GM10847 (cell line): ENCODE measurements at regions not wholly inside any gene's neighbourhood (a gene's known extent, or its start where the extent isn't known, plus 50 kb on each side); places are given as distances from the start of the nearest gene placed in this dataset.

ENCODE experiments used
- POLR2A ChIP-seq: IDR thresholded peaks from 2 replicates; pipeline ENCODE4 v1.6.1; 2011; ENCODE audit not compliant: insufficient read length; ENCODE audit errors: extremely low read depth

DNA sequence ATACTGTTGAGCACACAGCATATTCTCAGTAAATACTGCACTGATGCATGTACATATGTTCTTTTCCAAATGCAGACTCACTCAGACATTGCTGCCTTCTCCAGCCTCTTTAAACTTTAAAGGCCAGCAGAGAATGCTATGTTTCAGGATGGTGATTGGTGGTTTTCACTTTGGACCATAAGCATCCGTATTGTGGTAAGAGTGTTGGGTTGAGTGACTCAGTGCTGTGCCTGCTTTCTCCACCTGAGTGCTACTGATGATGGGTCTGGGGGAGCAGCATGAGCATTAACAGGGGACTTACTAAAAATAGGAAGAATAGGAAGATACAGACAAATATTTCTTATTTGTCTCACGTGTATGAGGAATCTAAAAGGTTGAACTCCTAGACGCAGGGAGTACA, 56.3 kb upstream of the ZNF92 start:
- TF ChIP-seq POLR2A: no peak

DNA sequence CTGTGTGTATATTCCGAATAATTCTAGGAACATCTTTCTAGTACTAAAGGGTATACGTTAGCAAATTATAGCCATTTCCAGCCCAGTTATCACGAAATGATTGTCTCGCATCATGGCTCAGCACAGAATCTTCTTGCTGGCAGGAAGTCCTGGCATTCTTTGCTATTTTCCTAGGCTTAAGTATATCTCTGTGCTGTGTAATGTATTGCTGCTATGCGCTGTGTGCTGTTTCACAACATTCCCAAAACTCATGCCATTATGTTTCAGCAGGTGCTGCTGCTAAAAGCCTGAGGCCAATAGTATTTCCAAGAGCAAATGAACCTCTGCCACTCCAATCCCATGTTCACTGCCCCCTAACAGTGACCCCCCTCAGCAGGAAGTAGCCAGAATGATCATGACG, 62.9 kb upstream of the ZNF92 start:
- TF ChIP-seq POLR2A: no peak

DNA sequence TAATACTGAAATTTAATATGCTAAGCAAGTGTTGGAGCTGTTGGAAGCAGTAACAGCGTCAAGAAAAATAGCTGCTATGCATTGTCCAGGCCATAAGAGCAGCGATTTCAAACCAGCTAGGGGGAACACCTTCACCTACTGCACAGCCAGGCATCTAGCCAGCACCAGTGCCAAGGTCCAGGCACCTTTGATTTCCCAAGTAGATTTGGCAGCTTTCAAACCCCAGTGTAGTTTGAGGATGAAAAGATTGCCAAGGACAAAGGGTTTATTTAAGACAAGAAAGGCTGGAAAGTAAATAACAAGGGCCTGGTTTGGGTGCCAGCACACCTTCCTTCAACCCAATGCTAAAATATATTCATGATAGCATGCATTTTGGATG, 65.4 kb upstream of the ZNF92 start:
- TF ChIP-seq POLR2A: no peak

DNA sequence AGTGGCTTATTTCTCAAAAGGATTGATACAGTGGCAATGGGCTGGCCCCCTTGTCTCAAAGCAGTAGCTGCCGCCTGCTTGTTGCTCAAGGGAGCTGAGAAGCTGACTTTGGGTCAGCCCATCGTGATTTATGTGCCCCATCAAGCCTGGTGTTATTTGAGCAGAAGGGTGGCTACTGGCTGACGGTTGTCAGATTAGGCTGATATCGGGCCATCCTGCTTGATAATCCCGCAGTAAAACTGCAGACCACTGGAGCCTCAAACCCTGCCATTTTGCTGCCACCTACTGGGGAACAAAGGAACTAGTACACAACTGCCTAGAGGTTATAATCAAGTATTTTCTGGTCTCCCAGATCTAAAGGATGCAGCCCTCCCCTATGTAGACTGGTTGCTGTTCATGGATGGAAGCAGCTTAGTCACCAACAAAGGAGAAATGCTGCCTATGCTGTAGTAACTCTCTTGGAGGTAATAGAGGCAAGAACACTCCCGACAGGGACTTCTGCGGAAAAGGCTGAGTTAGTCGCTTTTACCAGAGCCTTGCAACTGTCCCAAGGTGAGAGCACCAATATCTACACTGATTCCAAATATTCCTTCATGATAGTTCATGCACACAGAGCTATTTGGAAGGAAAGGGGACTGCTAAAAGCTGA, 65.9 kb upstream of the ZNF92 start:
- no peak for TF ChIP-seq POLR2A

DNA sequence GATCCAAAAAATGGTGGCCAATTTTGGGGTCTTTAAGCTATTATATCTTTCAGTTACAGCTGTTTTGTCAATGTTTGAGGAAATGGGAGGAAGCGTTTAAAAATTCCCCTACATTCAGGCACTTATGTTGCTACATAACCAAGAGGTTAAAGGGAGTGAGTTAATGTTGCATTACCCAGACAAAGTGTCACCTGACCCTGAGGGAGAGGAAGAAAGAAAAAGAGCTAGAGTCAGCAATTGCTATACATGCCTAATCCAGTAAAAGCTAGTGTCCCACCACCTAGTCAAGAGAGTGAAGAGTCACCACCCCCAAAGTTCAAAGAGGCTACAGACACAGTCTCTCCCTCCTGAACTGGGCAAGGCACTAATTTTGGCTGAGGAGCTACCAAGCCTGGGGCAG, 69.5 kb upstream of the ZNF92 start:
- TF ChIP-seq POLR2A: no peak

DNA sequence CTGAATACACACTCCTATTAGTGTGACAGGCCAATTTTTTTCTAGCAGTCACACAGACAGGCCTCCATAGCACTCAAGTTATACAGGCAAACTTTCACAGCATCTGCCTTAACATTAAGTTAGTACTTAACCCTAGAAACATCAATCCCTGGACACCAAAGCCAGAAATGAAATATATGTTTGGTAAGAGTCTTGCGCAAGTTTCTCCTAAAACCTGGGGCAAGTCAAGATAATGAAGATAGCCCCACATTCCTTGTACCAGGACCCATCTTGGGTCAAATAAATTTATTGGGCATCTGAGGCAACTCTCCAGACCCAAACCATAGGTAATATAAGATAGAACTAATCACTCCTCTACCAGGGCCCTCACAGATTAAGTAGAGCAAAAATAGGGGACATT, 70.8 kb upstream of the ZNF92 start:
- TF ChIP-seq POLR2A: no peak

DNA sequence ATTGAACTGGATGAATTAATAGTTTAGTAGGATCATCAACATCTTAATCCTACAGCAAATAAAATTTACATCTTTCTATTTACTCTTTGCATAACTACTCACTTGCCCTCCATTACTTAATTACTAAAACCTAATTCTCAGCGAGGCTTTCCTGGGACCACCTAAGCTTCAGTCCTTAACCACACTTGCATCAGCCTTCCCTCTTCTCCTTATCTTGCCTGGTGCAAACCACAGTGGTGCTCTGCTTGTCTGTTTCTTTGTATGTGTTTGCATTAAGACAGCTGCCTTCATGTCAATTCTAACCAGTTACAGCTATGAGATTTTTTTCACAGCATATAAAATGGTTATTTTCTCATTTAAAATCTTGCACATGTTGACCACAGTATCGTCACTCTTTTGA, 72.6 kb upstream of the ZNF92 start:
- no peak for TF ChIP-seq POLR2A

DNA sequence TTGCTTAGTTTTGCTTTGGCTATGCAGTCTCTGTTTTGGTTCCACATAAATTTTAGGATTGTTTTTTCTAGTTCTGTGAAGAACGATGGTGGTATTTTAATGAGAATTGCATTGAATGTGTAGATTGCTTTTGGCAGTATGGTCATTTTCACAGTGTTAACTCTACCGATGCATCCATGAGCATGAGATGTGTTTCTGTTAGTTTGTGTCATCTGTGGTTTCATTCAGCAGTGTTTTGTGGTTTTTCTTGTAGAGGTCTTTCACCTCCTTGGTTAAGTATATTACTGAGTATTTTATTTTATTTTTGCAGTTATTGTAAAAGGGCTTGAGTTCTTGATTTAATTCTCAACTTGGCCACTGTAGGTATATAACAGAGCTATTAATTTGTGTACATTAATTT, 78.2 kb upstream of the ZNF92 start:
- no peak for TF ChIP-seq POLR2A

DNA sequence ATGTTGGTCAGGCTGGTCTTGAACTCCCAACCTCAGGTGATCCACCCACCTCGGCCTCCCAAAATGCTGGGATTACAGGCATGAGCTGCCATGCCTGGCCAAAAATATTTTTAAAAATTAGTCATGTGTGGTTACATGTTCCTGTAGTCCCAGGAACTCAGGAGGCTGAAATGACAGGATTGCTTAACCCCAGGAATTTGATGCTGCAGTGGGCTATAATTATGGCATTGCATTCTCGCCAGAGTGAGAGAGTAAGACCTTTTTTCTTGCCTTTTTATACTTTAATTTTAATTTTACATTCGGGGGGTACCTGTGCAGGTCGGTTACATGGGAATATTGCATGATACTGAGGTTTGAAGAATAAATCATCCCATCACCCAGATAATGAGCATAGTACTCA, 86.6 kb upstream of the ZNF92 start:
- no peak for TF ChIP-seq POLR2A

DNA sequence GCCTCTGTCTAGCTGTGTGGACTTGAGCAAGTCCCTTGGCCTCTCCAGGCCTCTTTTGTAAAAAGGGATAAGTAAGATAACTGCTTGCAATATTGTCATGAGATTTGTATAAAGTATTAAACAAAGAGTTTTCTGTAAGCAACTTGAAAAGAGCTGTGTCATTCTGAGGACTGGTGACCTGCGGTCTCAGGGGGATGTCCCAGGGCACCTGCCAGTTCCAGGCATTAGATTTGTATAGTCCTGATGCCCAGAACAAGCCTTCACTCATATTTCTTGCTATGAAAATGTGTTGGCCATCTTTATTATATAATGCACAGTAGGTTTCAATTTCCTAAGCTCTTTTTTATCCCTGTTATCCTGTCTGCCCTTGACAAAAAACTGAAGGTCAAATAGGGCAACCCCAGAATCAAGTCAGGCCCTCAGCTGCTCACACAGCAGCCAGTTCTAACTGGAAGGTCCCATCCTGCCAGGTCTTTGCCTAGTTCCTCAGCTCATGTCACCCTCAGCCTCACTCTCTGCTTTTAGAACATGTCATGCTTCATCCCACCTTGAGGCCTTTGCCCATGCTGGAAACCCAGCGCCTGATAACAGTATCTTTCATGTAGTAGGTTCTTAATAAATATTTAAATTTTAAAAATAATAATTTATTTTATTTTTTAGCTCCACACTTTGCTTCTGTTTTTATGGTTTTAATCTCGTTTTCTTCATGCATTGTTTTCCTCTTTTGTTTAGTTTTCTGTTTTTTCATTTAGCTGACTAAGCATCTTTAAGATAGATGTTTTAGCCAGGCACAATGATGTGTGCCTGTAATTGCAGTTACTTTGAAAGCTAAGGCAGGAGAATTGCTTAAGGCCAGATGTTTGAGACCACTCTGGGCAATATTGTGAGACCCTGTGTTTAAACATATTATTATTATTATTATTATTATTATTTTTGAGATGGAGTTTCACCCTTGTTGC, 87.5 kb upstream of the ZNF92 start:
- TF ChIP-seq POLR2A: no peak

DNA sequence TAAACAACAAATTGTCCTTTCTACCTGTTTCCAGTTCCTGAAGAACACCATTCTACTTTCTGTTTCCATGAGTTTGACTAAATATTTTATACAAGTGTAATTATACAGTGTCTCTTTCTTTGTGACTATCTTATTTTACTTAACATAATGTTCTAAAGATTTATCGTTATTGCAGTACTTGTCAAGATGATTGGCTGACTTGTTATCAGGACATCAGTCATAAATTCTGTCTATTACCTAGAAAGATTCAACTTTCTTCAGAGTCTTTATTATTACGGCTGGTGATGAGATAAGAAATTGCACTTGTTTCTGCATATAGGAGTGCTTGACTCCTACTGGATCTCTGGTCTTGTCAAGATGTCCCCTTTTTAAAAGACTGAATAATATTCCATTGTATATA, 93.9 kb upstream of the ZNF92 start:
- TF ChIP-seq POLR2A: no peak

DNA sequence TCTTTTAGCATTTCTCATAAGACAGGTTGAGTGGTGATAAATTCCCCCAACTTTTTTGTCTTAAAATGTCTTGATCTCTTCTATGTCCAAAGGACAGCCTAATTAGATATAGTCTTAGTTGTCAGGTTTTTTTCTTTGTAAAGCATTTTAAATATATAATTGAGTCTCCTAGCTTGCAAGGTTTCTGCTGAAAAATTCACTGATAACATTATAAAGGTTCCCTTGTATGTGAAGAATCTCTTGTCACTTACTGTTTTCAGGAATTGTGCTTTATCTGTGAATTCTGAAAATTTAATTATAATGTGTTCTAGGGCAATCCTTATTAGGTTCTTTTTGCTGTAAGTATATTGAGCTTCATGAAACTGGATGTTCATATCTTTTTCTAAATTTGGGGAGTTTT, 96.8 kb upstream of the ZNF92 start:
- no peak for TF ChIP-seq POLR2A

DNA sequence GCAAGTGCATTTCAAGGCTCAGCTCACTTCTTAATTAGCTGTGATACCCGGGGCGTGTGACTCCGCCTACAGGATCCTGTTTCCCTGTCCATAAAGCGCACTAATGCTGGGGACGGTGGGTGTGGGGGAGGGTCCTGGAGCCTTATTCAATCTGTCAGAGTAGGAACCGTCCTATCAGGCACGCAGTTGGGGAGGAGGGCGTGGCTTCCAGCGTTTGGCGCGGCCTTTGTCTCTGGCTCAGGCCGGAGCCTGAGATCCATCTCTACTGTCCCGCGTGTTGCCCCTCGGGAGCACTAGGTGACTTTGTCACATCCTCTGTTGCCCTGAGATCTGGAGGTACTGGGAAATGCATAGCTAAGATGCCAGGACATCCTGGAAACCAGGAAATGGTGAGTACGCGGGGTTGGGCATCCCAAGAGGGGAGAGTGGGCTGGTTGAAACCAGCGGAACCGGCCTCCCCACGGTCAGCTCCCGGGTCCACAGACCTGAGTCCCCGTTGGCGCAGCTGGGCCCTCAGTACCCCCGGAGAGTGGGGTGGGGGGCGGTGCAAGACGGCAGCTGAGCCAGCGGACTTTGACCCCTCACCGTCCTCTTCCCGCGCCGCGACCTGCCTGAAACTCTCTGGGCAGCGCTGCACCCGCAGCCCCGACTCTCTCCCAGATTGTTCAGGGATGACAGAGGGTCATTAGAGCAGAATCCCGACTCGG, 104.4 kb upstream of the ZNF92 start:
- TF ChIP-seq POLR2A: no peak

DNA sequence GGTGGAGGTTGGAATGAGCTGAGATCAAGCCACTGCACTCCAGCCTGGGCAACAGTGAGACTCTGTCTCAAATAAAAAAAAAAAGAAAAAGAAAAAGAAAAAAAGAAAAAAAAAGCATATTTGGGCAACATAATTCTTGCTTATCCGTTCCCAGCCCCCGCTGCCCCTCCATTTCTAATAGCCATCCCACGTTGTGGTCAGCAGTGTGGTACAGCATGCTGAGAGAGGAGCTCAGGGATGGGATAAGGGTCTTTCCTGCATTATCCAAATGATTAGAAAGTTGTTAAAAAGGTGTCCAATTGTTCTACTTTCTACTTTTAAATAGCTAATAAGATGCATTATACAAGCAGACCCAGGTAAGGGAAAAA, 104.9 kb upstream of the ZNF92 start:
- no peak for TF ChIP-seq POLR2A

DNA sequence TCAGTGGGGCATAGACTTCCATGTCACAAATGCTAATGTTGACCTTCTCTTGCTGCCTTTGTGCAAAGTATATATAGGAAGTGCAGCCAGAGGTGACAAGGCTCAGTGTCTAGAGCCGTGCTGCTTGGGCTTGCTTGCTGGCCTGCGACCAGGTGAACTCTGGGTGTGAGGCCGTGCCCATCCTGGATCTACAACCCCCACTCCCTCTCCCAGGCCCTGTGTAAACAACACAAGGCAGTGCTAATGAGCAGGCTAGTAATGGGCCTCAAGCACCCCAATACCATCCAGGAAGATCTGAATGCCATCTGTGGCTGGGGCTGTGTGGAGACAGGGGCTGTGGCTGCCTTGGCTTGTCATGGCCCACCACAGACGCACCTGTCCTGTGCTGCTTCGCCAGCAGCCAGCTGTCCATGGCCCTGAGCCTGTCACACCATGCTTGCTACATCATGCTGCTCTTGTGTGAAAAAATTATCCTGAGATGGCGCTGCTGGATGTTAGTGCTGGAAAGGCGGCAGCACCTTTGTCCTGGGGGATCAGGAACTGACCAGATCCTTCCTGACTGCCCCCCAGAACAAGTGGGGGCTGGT, 107.6 kb upstream of the ZNF92 start:
- no peak for TF ChIP-seq POLR2A

DNA sequence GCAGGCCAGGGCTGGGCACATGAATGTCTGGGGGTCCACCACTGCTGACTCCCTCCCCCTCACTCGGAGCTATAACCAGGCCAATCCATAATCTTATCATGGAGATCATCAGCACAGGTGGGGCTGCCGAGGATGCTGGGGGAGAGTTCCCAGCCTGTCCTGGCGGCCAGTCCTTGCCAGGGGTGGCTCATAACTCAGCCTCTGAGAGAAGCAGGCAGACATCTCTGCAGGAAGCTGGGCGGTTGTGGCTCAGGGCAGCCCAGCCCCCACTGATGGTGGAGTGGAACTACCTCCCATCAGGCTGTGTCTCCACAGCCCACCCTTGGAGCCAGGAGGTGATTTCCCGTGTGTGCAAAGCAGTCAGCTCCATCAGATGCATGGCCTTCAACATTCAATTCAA, 109.4 kb upstream of the ZNF92 start:
- TF ChIP-seq POLR2A: no peak
